OCI-LY3 (cell line): ENCODE measurements at regions not wholly inside any gene's neighbourhood (a gene's known extent, or its start where the extent isn't known, plus 50 kb on each side); places are given as distances from the start of the nearest gene placed in this dataset.

Experiments
- CTCF ChIP-seq: fragments of 200-600, 300-600 bp; sonication (generic); IDR thresholded peaks from 2 replicates; pipeline ENCODE4 v1.5.1; 2014; ENCODE audit warnings: antibody characterized with exemption, low read length, low read depth
- EZH2phosphoT487 ChIP-seq: fragments of 200-600 bp; shearing (Covaris generic); IDR thresholded peaks from 2 replicates; pipeline ENCODE4 v1.6.1; 2018; ENCODE audit warnings: antibody characterized with exemption, mixed run types, low read depth

DNA sequence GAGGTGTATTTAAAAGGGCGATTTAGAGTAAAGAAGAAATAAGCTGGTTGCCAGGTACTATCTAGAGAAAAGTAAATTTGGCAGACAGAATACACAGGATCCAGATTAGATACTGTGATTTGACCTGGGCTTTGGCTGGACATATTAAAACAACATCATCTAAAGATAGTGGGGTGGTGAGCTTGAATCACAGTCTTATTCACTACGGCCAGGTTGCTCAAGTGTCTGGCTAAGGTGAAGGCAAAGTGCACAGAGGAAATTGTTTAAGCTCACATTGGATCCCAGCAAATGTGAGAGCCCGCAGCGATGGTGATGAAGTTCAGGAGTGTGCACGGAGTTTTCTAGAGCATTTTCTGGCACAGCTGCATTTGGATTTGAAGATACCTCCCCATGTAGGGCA is 398.2 kb upstream of the MEF2C start:
- no peak for TF ChIP-seq CTCF
- TF ChIP-seq EZH2phosphoT487 = no peak
